Progenitor cell of endocrine pancreas (in vitro differentiated cells): ENCODE measurements at regions not wholly inside any gene's neighbourhood (a gene's known extent, or its start where the extent isn't known, plus 50 kb on each side); places are given as distances from the start of the nearest gene placed in this dataset.
"Not testable (repeated sequence)": the region's sequence is repeated elsewhere in the genome, so short reads cannot be mapped to it uniquely, and the experiment has no call there.

ENCODE experiments used
- DNase-seq: peaks from one replicate; pipeline ENCODE4 v3.0.0; 2021; ENCODE audit warnings: low spot score; ENCODE audit not compliant: unreplicated experiment
- H3K27ac Mint-ChIP-seq: 2 replicates; pipeline ENCODE4 v1.8.0; 2021; ENCODE audit warnings: mild to moderate bottlenecking, moderate library complexity, mixed read lengths
- H3K27me3 Mint-ChIP-seq: 2 replicates; pipeline ENCODE4 v1.8.0; 2021; ENCODE audit warnings: mixed read lengths
- H3K36me3 Mint-ChIP-seq: 2 replicates; pipeline ENCODE4 v1.8.0; 2022; ENCODE audit warnings: mixed read lengths; ENCODE audit not compliant: insufficient read depth
- H3K4me1 Mint-ChIP-seq: 2 replicates; pipeline ENCODE4 v1.8.0; 2021; ENCODE audit warnings: low read depth, mixed read lengths
- H3K4me3 Mint-ChIP-seq: 2 replicates; pipeline ENCODE4 v1.8.0; 2021; ENCODE audit warnings: low read depth, mild to moderate bottlenecking, moderate library complexity, mixed read lengths
- H3K9me3 Mint-ChIP-seq: 2 replicates; pipeline ENCODE4 v1.8.0; 2021; ENCODE audit warnings: low read depth, mixed read lengths
- TF ChIP-seq, protein P1 (sequence below): fragments of 200-600 bp; sonication (generic); IDR thresholded peaks from one replicate; pipeline ENCODE4 v1.5.0; 2021; ENCODE audit warnings: antibody characterized with exemption, mild to moderate bottlenecking; ENCODE audit not compliant: unreplicated experiment

GRCh38 chr7:56479748-56480147 lies 363.5 kb upstream of the NUPR2 start:
- DNase-seq, result no peak
- peaks cover 37% of the 10 kb centered on the region for H3K9me3 Mint-ChIP-seq
- peaks cover 8% of the 10 kb centered on the region for H3K36me3 Mint-ChIP-seq
- no peak overlapping the region for H3K27ac Mint-ChIP-seq
- no peak overlapping the region for H3K4me3 Mint-ChIP-seq
- no peaks in the 10 kb centered on the region for H3K27me3 Mint-ChIP-seq
- no peaks in the 10 kb centered on the region for H3K4me1 Mint-ChIP-seq
- TF ChIP-seq, protein P1, sequence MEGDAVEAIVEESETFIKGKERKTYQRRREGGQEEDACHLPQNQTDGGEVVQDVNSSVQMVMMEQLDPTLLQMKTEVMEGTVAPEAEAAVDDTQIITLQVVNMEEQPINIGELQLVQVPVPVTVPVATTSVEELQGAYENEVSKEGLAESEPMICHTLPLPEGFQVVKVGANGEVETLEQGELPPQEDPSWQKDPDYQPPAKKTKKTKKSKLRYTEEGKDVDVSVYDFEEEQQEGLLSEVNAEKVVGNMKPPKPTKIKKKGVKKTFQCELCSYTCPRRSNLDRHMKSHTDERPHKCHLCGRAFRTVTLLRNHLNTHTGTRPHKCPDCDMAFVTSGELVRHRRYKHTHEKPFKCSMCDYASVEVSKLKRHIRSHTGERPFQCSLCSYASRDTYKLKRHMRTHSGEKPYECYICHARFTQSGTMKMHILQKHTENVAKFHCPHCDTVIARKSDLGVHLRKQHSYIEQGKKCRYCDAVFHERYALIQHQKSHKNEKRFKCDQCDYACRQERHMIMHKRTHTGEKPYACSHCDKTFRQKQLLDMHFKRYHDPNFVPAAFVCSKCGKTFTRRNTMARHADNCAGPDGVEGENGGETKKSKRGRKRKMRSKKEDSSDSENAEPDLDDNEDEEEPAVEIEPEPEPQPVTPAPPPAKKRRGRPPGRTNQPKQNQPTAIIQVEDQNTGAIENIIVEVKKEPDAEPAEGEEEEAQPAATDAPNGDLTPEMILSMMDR, result no peak

- Mint-ChIP-seq H3K27ac (no peak overlapping the region), H3K9me3 (peaks cover 35% of the 10 kb centered on the region), H3K36me3 (peaks cover 8% of the 10 kb centered on the region)
Measured at GRCh38 chr7:56479136-56479535, 362.9 kb upstream of the NUPR2 start.

GRCh38 chr7:56474271-56474670 lies 358.1 kb upstream of the NUPR2 start:
- Mint-ChIP-seq H3K4me1 (no peaks in the 10 kb centered on the region), H3K27ac (no peak overlapping the region), H3K9me3 (peaks cover 43% of the 10 kb centered on the region), H3K27me3 (no peaks in the 10 kb centered on the region), H3K4me3 (no peak overlapping the region), H3K36me3 (peaks cover 3% of the 10 kb centered on the region)
- no peak for DNase-seq
- TF ChIP-seq, protein P1, result no peak

More at GRCh38 chr7:56479136-56479535, 362.9 kb upstream of the NUPR2 start:
- Mint-ChIP-seq H3K4me3 (no peak overlapping the region), H3K4me1 (no peaks in the 10 kb centered on the region), H3K27me3 (no peaks in the 10 kb centered on the region)
- TF ChIP-seq, protein P1, result no peak
- DNase-seq, result no peak

GRCh38 chr7:56471811-56472210 lies 355.6 kb upstream of the NUPR2 start:
- TF ChIP-seq, protein P1, result no peak
- no peaks in the 10 kb centered on the region for H3K27me3 Mint-ChIP-seq
- DNase-seq, result no peak
- H3K4me3 Mint-ChIP-seq, result no peak overlapping the region
- peaks cover 34% of the 10 kb centered on the region for H3K9me3 Mint-ChIP-seq
- H3K36me3 Mint-ChIP-seq, result peaks cover 1% of the 10 kb centered on the region
- no peaks in the 10 kb centered on the region for H3K4me1 Mint-ChIP-seq
- no peak overlapping the region for H3K27ac Mint-ChIP-seq

GRCh38 chr7:56466607-56467525 lies 350.6 kb upstream of the NUPR2 start:
- not testable (repeated sequence) for DNase-seq, H3K27ac Mint-ChIP-seq, H3K4me3 Mint-ChIP-seq, H3K27me3 Mint-ChIP-seq, H3K4me1 Mint-ChIP-seq
- Mint-ChIP-seq H3K36me3 (peaks cover 12% of the 10 kb centered on the region), H3K9me3 (peaks cover 55% of the 10 kb centered on the region)

- no peak for DNase-seq
- Mint-ChIP-seq H3K27me3 (no peaks in the 10 kb centered on the region), H3K9me3 (peaks cover 30% of the 10 kb centered on the region), H3K4me1 (no peaks in the 10 kb centered on the region), H3K27ac (no peak overlapping the region), H3K36me3 (peaks cover 1% of the 10 kb centered on the region), H3K4me3 (no peak overlapping the region)
- TF ChIP-seq, protein P1, result no peak
Measured at GRCh38 chr7:56449762-56450161, 333.5 kb upstream of the NUPR2 start.
